ENCODE measurements at regions not wholly inside any gene's neighbourhood (a gene's known extent, or its start where the extent isn't known, plus 50 kb on each side); places are given as distances from the start of the nearest gene placed in this dataset.

DNA sequence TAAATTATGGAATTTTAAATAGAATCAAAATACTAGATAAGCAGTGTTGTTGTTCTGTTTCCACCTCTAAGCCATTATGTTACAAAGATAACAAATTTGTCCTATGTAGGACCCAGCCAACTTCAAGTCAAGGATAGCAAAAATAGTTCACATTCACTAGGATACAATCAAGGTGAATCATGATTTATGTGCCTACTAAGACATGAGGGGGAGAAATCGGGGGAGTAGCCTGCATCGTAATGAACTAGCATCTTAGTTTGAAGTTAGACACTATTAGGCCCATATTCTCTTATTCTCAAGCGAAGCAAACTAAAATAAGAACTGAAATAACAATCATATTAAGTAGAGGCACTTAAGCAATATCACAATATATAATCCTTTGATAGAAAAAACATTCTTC lies 779.4 kb upstream of the PCDH9 start:
- Histone ChIP-seq H2AFZ (ENCODE audit: low read length) (no peak overlapping the region), H3K9ac (ENCODE audit: low read length) (no peak overlapping the region), H3K4me2 (ENCODE audit: low read length) (no peak overlapping the region), H3K79me2 (ENCODE audit: low read length) (no peaks in the 10 kb centered on the region), H3F3A (ENCODE audit: low read length, unreplicated experiment) (no peaks in the 10 kb centered on the region), H4K20me1 (ENCODE audit: low read length) (no peaks in the 10 kb centered on the region), H3K27ac (ENCODE audit: low read length) (no peak overlapping the region), H3K36me3 (ENCODE audit: low read depth, low read length) (no peaks in the 10 kb centered on the region), H3K27me3 (ENCODE audit: low read length) (no peaks in the 10 kb centered on the region), H3K9me3 (ENCODE audit: low read length) (no peaks in the 10 kb centered on the region), H3K4me3 (ENCODE audit: low read length) (no peak overlapping the region), H3K4me1 (ENCODE audit: insufficient read depth, low read length) (no peaks in the 10 kb centered on the region), H3K9me2 (replicated peaks; ENCODE audit: low read length) (no peaks in the 10 kb centered on the region)
- TF ChIP-seq, protein P1, sequence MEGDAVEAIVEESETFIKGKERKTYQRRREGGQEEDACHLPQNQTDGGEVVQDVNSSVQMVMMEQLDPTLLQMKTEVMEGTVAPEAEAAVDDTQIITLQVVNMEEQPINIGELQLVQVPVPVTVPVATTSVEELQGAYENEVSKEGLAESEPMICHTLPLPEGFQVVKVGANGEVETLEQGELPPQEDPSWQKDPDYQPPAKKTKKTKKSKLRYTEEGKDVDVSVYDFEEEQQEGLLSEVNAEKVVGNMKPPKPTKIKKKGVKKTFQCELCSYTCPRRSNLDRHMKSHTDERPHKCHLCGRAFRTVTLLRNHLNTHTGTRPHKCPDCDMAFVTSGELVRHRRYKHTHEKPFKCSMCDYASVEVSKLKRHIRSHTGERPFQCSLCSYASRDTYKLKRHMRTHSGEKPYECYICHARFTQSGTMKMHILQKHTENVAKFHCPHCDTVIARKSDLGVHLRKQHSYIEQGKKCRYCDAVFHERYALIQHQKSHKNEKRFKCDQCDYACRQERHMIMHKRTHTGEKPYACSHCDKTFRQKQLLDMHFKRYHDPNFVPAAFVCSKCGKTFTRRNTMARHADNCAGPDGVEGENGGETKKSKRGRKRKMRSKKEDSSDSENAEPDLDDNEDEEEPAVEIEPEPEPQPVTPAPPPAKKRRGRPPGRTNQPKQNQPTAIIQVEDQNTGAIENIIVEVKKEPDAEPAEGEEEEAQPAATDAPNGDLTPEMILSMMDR (conservative IDR thresholded peaks at IDR 0.05; ENCODE audit: low read depth, low read length), result no peak
- no peak for TF ChIP-seq EZH2phosphoT487 (IDR thresholded peaks at IDR 0.05; ENCODE audit: borderline replicate concordance, low read length)
- no peak for TF ChIP-seq EZH2 (IDR thresholded peaks at IDR 0.05; ENCODE audit: low read length, unreplicated experiment)
- DNase-seq (no peak), ATAC-seq (no peak)
- BruUV-seq (replicated peaks), result no TSS peak
- intact Hi-C loops (cut with micrococcal nuclease), result no loop called here
- ChIA-PET CTCF (no interaction called here), POLR2A (ENCODE audit: unreplicated experiment) (no interaction called here)

DNA sequence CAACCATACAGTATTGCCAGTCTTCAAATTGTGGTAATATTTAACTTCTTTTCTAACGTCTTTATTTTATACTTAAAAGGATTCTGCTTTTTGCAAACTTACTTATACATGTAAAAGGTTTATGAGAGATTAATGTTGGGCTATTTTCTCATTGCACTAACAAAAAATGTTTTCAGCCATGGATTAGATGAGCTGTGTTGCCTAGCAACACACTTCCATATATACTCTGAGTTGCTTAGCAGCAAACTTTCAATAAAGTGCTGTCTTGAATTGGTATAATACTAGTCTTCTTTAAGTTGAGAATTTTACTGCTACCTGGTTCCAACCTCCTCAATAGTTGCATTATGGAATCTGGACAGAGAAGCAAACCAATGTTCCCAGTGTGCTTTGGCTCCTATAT lies 777.4 kb upstream of the PCDH9 start:
- Histone ChIP-seq H3K4me3 (ENCODE audit: low read length) (no peak overlapping the region), H3K27me3 (ENCODE audit: low read length) (no peaks in the 10 kb centered on the region), H2AFZ (ENCODE audit: low read length) (no peak overlapping the region), H3K27ac (ENCODE audit: low read length) (no peak overlapping the region), H3F3A (ENCODE audit: low read length, unreplicated experiment) (no peaks in the 10 kb centered on the region), H3K9me3 (ENCODE audit: low read length) (no peaks in the 10 kb centered on the region), H3K79me2 (ENCODE audit: low read length) (no peaks in the 10 kb centered on the region), H3K4me1 (ENCODE audit: insufficient read depth, low read length) (no peaks in the 10 kb centered on the region), H3K36me3 (ENCODE audit: low read depth, low read length) (no peaks in the 10 kb centered on the region), H3K9ac (ENCODE audit: low read length) (no peak overlapping the region), H3K9me2 (replicated peaks; ENCODE audit: low read length) (no peaks in the 10 kb centered on the region), H4K20me1 (ENCODE audit: low read length) (no peaks in the 10 kb centered on the region), H3K4me2 (ENCODE audit: low read length) (no peak overlapping the region)
- DNase-seq, result no peak
- CTCF ChIA-PET, result no interaction called here
- ATAC-seq, result no peak
- no TSS peak for BruUV-seq (replicated peaks)
- intact Hi-C loops (cut with micrococcal nuclease), result no loop called here
- TF ChIP-seq, protein P1 (conservative IDR thresholded peaks at IDR 0.05; ENCODE audit: low read depth, low read length), result no peak
- TF ChIP-seq EZH2phosphoT487 (IDR thresholded peaks at IDR 0.05; ENCODE audit: borderline replicate concordance, low read length) (no peak), EZH2 (IDR thresholded peaks at IDR 0.05; ENCODE audit: low read length, unreplicated experiment) (no peak)
- POLR2A ChIA-PET (ENCODE audit: unreplicated experiment), result no interaction called here

DNA sequence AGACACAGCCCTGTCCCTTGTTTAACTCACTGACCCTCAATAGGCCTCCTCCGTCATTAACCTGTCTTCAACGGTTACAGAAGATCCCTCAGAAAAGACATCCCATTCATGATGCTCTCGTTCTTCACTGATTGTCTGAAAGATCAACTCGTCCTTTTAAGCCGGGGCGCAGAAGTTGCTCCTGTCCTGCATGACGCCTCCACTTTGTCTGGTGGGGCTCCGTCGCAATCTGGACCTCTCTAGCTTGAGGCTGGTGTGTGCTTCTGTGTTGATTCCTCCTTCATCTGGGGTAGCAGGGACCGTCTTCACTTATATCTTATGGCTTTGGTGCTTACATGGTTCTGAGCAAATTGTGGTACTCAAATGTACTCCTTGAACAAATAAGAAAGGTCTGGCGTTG lies 766.0 kb upstream of the PCDH9 start:
- CTCF ChIA-PET, result no interaction called here

More for the DNA sequence above, 766.0 kb upstream of the PCDH9 start:
- no peaks in the 10 kb centered on the region for H3K9me3 ChIP-seq (ENCODE audit: low read length)
- no peaks in the 10 kb centered on the region for H3F3A ChIP-seq (ENCODE audit: low read length, unreplicated experiment)
- H3K4me3 ChIP-seq (ENCODE audit: low read length), result no peak overlapping the region
- DNase-seq, result no peak
- H3K79me2 ChIP-seq (ENCODE audit: low read length), result no peaks in the 10 kb centered on the region
- no peak overlapping the region for H2AFZ ChIP-seq (ENCODE audit: low read length)
- no peak overlapping the region for H3K4me2 ChIP-seq (ENCODE audit: low read length)
- no peaks in the 10 kb centered on the region for H3K4me1 ChIP-seq (ENCODE audit: insufficient read depth, low read length)
- ATAC-seq, result no peak
- no peak overlapping the region for H3K9ac ChIP-seq (ENCODE audit: low read length)
- H3K9me2 ChIP-seq (replicated peaks; ENCODE audit: low read length), result no peaks in the 10 kb centered on the region
- POLR2A ChIA-PET (ENCODE audit: unreplicated experiment), result no interaction called here
- no TSS peak for BruUV-seq (replicated peaks)
- intact Hi-C loops (cut with micrococcal nuclease), result no loop called here
- no peak for TF ChIP-seq EZH2 (IDR thresholded peaks at IDR 0.05; ENCODE audit: low read length, unreplicated experiment)
- TF ChIP-seq, protein P1 (conservative IDR thresholded peaks at IDR 0.05; ENCODE audit: low read depth, low read length), result no peak
- TF ChIP-seq EZH2phosphoT487 (IDR thresholded peaks at IDR 0.05; ENCODE audit: borderline replicate concordance, low read length), result no peak
- H4K20me1 ChIP-seq (ENCODE audit: low read length), result no peaks in the 10 kb centered on the region
- H3K27me3 ChIP-seq (ENCODE audit: low read length), result no peaks in the 10 kb centered on the region
- no peak overlapping the region for H3K27ac ChIP-seq (ENCODE audit: low read length)
- H3K36me3 ChIP-seq (ENCODE audit: low read depth, low read length), result no peaks in the 10 kb centered on the region

Measured in PC-3 (cell line).